Neutrophil (primary cell): ENCODE measurements at regions not wholly inside any gene's neighbourhood (a gene's known extent, or its start where the extent isn't known, plus 50 kb on each side); places are given as distances from the start of the nearest gene placed in this dataset.

Experiments
- H3K27ac ChIP-seq: fragments of 200-600 bp; sonication (generic); 2 replicates; pipeline ENCODE4 v1.5.1; 2016; ENCODE audit warnings: mild to moderate bottlenecking, moderate library complexity
- H3K27me3 ChIP-seq: fragments of 200-600 bp; sonication (generic); 2 replicates; pipeline ENCODE4 v1.6.0; 2016; ENCODE audit warnings: mild to moderate bottlenecking
- H3K36me3 ChIP-seq: fragments of 200-600 bp; sonication (generic); 2 replicates; pipeline ENCODE4 v1.5.1; 2017
- H3K4me1 ChIP-seq, 2 experiments: fragments of 200-600 bp in 1 of 2; sonication (generic) in 1 of 2; 1 replicate in 1 of 2; 2 replicates in 1 of 2; pipeline versions ENCODE4 v1.5.1 to v1.6.1; 2013 to 2016; ENCODE audit warnings: low read depth in 1 of 2, low read length in 1 of 2, mild to moderate bottlenecking in 1 of 2, moderate library complexity in 1 of 2; ENCODE audit not compliant: control insufficient read depth in 1 of 2, insufficient read depth in 1 of 2
- H3K4me3 ChIP-seq, 2 experiments: fragments of 200-600 bp in 1 of 2; sonication (generic) in 1 of 2; 1 replicate in 1 of 2; 2 replicates in 1 of 2; pipeline ENCODE4 v1.5.1; 2013 to 2016; ENCODE audit warnings: low read depth in 1 of 2, low read length in 1 of 2, mild to moderate bottlenecking in 1 of 2, moderate library complexity in 1 of 2
- H3K9me3 ChIP-seq: fragments of 200-600 bp; sonication (generic); 2 replicates; pipeline ENCODE4 v1.5.1; 2016
- TF ChIP-seq, protein P1 (sequence below): fragments of 200-600 bp; sonication (generic); IDR thresholded peaks from 2 replicates; pipeline ENCODE4 v1.5.1; 2016; ENCODE audit warnings: antibody characterized with exemption

GRCh38 chr7:106774768-106775551 is 90.1 kb upstream of the PIK3CG start:
- H3K27ac ChIP-seq = no peak overlapping the region
- H3K4me1 ChIP-seq = no peaks in the 10 kb centered on the region

GRCh38 chr7:106775552-106775936 is 89.5 kb upstream of the PIK3CG start:
- H3K27me3 ChIP-seq = no peaks in the 10 kb centered on the region
- H3K4me3 ChIP-seq = no peak overlapping the region
- no peaks in the 10 kb centered on the region for H3K4me1 ChIP-seq
- H3K27ac ChIP-seq = no peak overlapping the region
- no peaks in the 10 kb centered on the region for H3K36me3 ChIP-seq
- H3K9me3 ChIP-seq = no peaks in the 10 kb centered on the region
- TF ChIP-seq, protein P1, sequence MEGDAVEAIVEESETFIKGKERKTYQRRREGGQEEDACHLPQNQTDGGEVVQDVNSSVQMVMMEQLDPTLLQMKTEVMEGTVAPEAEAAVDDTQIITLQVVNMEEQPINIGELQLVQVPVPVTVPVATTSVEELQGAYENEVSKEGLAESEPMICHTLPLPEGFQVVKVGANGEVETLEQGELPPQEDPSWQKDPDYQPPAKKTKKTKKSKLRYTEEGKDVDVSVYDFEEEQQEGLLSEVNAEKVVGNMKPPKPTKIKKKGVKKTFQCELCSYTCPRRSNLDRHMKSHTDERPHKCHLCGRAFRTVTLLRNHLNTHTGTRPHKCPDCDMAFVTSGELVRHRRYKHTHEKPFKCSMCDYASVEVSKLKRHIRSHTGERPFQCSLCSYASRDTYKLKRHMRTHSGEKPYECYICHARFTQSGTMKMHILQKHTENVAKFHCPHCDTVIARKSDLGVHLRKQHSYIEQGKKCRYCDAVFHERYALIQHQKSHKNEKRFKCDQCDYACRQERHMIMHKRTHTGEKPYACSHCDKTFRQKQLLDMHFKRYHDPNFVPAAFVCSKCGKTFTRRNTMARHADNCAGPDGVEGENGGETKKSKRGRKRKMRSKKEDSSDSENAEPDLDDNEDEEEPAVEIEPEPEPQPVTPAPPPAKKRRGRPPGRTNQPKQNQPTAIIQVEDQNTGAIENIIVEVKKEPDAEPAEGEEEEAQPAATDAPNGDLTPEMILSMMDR = no peak

More at GRCh38 chr7:106774768-106775551, 90.1 kb upstream of the PIK3CG start:
- no peak overlapping the region for H3K4me3 ChIP-seq
- H3K36me3 ChIP-seq = no peaks in the 10 kb centered on the region
- no peaks in the 10 kb centered on the region for H3K9me3 ChIP-seq
- TF ChIP-seq, protein P1 = no peak
- H3K27me3 ChIP-seq = no peaks in the 10 kb centered on the region

- Histone ChIP-seq H3K27ac (no peak overlapping the region), H3K4me1 (no peaks in the 10 kb centered on the region), H3K9me3 (no peaks in the 10 kb centered on the region), H3K4me3 (no peak overlapping the region), H3K36me3 (no peaks in the 10 kb centered on the region), H3K27me3 (no peaks in the 10 kb centered on the region)
- TF ChIP-seq, protein P1 = no peak
Observed at GRCh38 chr7:106775975-106776607, 89.0 kb upstream of the PIK3CG start.

DNA sequence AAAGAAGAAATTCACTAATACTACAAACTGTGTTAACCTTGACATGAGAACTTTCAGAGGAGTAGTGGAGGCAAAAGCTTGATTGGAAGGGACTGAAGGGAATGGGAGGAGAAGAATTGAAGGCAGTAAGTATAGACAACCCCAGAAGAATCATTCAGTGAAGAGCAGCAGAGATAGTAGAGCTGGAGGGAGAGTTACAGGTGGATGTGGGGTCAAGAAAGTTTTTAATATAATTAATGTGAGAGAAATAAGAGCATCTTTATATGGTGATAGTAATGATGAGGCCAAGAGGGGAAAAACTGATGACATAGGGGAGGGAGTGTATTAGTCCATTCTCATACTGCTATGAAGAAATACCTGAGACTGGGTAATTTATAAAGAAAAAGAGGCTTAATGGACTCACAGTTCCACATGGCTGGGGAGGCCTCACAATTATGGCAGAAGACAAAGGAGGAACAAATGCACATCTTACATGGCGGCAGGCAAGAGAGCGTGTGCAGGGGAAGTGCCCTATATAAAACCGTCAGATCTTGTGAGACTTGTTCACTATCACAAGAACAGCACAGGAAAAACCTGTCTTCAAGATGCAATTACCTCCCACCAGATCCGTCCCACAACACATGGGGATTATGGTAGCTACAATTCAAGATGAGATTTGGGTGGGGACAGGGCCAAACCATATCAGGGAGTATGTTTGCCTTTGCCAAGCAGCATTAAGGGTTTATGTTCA is 88.3 kb upstream of the PIK3CG start:
- no peaks in the 10 kb centered on the region for H3K4me1 ChIP-seq
- TF ChIP-seq, protein P1 = no peak
- no peak overlapping the region for H3K27ac ChIP-seq
- no peaks in the 10 kb centered on the region for H3K9me3 ChIP-seq
- H3K4me3 ChIP-seq = no peak overlapping the region
- no peaks in the 10 kb centered on the region for H3K27me3 ChIP-seq
- no peaks in the 10 kb centered on the region for H3K36me3 ChIP-seq

DNA sequence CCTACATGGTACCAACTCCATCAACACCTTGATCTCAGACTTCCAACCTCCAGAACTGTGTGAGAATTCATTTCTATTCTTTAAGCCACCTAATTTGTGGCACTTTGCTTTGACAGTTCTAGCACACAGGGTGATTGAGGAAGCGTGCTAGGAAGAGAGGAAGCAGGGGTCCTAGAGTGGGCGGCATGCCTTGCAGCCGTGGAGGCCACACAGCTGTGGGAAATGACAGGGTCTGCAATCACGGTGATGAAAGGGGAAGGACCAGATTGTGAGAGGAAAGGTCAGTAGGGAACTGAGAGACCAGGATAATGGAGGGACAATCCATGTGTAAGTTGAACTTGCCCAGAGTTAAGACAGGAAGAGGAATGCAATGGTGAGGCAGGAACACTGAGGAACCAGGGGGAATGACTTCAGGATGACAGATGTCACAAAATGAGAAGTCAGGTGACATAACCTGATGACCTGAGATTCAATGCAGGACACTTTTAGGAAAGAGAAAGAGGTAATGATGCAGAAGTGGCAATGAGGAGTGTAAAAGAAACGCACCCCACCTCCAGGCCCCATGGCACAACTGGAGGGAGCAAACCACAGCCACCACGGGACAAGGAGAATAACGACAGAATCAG is 87.3 kb upstream of the PIK3CG start:
- Histone ChIP-seq H3K9me3 (no peaks in the 10 kb centered on the region), H3K27ac (no peak overlapping the region), H3K36me3 (no peaks in the 10 kb centered on the region), H3K27me3 (no peaks in the 10 kb centered on the region), H3K4me1 (no peaks in the 10 kb centered on the region), H3K4me3 (no peak overlapping the region)
- TF ChIP-seq, protein P1 = no peak
